CD4-positive, alpha-beta T cell (primary cell): ENCODE measurements at regions not wholly inside any gene's neighbourhood (a gene's known extent, or its start where the extent isn't known, plus 50 kb on each side); places are given as distances from the start of the nearest gene placed in this dataset.

Experiments
- ATAC-seq: fragments of 200-7000 bp; cut with Tn5 transposase; one replicate; pipeline ENCODE4 v1.10.0; 2022; ENCODE audit warnings: mild to moderate bottlenecking; ENCODE audit not compliant: poor library complexity
- CTCF ChIA-PET: fragments of 350-600 bp; sonication (Branson Sonifier 250); formaldehyde crosslinking; loops from one replicate; lab custom pipeline; 2021; ENCODE audit warnings: antibody characterized with exemption, inconsistent platforms; lab: Charles Lee
- POLR2A ChIA-PET: fragments of 350-600 bp; sonication (Branson Sonifier 250); formaldehyde crosslinking; loops from one replicate; lab custom pipeline; 2021; ENCODE audit warnings: antibody characterized with exemption, inconsistent platforms; lab: Charles Lee
- DNase-seq, 14 experiments: peaks; one replicate each; pipeline ENCODE4 v3.0.0-alpha.2; 2013 to 2020; ENCODE audit warnings: mixed read lengths in 2 of 14
- H3K27ac ChIP-seq, 2 donors: one replicate each; pipeline versions ENCODE4 v1.5.1 to v1.7.0; 2013; ENCODE audit warnings: low read length in 2 of 2, low read depth in 1 of 2, mild to moderate bottlenecking in 1 of 2
- H3K27me3 ChIP-seq, 2 experiments: 1 replicate in 1 of 2; 2 replicates in 1 of 2; pipeline versions ENCODE4 v1.6.1 to v1.7.0; 2013; ENCODE audit warnings: low read length in 2 of 2, control low read depth in 1 of 2, mild to moderate bottlenecking in 1 of 2, moderate library complexity in 1 of 2; ENCODE audit not compliant: insufficient read depth in 2 of 2, control insufficient read depth in 1 of 2
- H3K36me3 ChIP-seq: one replicate; pipeline ENCODE4 v1.6.1; 2013; ENCODE audit warnings: low read length, control low read depth; ENCODE audit not compliant: insufficient read depth
- H3K4me1 ChIP-seq: one replicate; pipeline ENCODE4 v1.6.1; 2013; ENCODE audit warnings: low read length, control low read depth; ENCODE audit not compliant: insufficient read depth
- H3K4me3 ChIP-seq: one replicate; pipeline ENCODE4 v1.5.1; 2013; ENCODE audit warnings: mild to moderate bottlenecking, low read length, moderate library complexity
- H3K9me3 ChIP-seq, 2 experiments: 1 replicate in 1 of 2; 2 replicates in 1 of 2; pipeline versions ENCODE4 v1.6.1 to v1.7.0; 2013; ENCODE audit warnings: low read length in 2 of 2, mild to moderate bottlenecking in 2 of 2, control low read depth in 1 of 2, moderate library complexity in 1 of 2; ENCODE audit not compliant: control insufficient read depth in 1 of 2, insufficient read depth in 1 of 2
- H3K27ac Mint-ChIP-seq: one replicate; pipeline ENCODE4 v1.8.0; 2020; ENCODE audit warnings: mixed read lengths
- H3K27me3 Mint-ChIP-seq: one replicate; pipeline ENCODE4 v1.8.0; 2021; ENCODE audit warnings: mixed read lengths
- H3K36me3 Mint-ChIP-seq: one replicate; pipeline ENCODE4 v1.8.0; 2021; ENCODE audit warnings: low read depth, mixed read lengths
- H3K4me1 Mint-ChIP-seq: one replicate; pipeline ENCODE4 v1.8.0; 2021; ENCODE audit warnings: low read depth, mixed read lengths
- H3K4me3 Mint-ChIP-seq: one replicate; pipeline ENCODE4 v1.8.0; 2020; ENCODE audit warnings: mild to moderate bottlenecking, mixed read lengths
- H3K9me3 Mint-ChIP-seq: one replicate; pipeline ENCODE4 v1.8.0; 2020; ENCODE audit warnings: mixed read lengths
- CTCF ChIP-seq: fragments of 200-600 bp; IDR thresholded peaks from one replicate; pipeline ENCODE4 v1.8.0; 2022; ENCODE audit warnings: antibody characterized with exemption, mild to moderate bottlenecking
- intact Hi-C, 2 experiments: fragments of 100-400 bp; cut with DNase I in 1 of 2; cut with micrococcal nuclease in 1 of 2; formaldehyde crosslinking; loops; one replicate each; pipeline versions ENCODE4 v1.15.1 to v1.9.0; 2023 to 2025; cut with DNase I, micrococcal nuclease

- no peak for TF ChIP-seq CTCF
- intact Hi-C loops, result no loop called here
- Histone ChIP-seq H3K27me3 (no peaks in the 10 kb centered on the region), H3K36me3 (no peaks in the 10 kb centered on the region), H3K27ac (no peak overlapping the region), H3K4me3 (no peak overlapping the region), H3K9me3 (peaks cover 5 to 16% of the 10 kb centered on the region in 2 experiments), H3K4me1 (no peaks in the 10 kb centered on the region)
- Mint-ChIP-seq H3K36me3 (no peaks in the 10 kb centered on the region), H3K27ac (no peak overlapping the region), H3K4me3 (no peak overlapping the region), H3K9me3 (peaks cover 14% of the 10 kb centered on the region), H3K4me1 (no peaks in the 10 kb centered on the region), H3K27me3 (no peaks in the 10 kb centered on the region)
- DNase-seq (no peak), ATAC-seq (no peak)
- ChIA-PET POLR2A (no interaction called here), CTCF (no interaction called here)
Measured at GRCh38 chr14:28297559-28297958, 469.0 kb upstream of the FOXG1 start.

GRCh38 chr14:28298156-28298555 is 468.4 kb upstream of the FOXG1 start:
- intact Hi-C loops, result loop anchor here in 1 of 2 experiments (2.0 kb wide), 1 partner anchor 79 kb away; no protein-coding TSS in a partner anchor
- Histone ChIP-seq H3K36me3 (no peaks in the 10 kb centered on the region), H3K9me3 (peaks cover 5 to 16% of the 10 kb centered on the region in 2 experiments), H3K4me1 (no peaks in the 10 kb centered on the region), H3K27me3 (no peaks in the 10 kb centered on the region), H3K27ac (no peak overlapping the region), H3K4me3 (no peak overlapping the region)
- Mint-ChIP-seq H3K4me3 (no peak overlapping the region), H3K36me3 (no peaks in the 10 kb centered on the region), H3K4me1 (no peaks in the 10 kb centered on the region), H3K9me3 (peaks cover 14% of the 10 kb centered on the region), H3K27ac (no peak overlapping the region), H3K27me3 (no peaks in the 10 kb centered on the region)
- CTCF ChIA-PET, result no interaction called here
- POLR2A ChIA-PET, result no interaction called here
- TF ChIP-seq CTCF, result no peak
- DNase-seq (no peak), ATAC-seq (no peak)

GRCh38 chr14:28299227-28299626 is 467.4 kb upstream of the FOXG1 start:
- Mint-ChIP-seq H3K36me3 (no peaks in the 10 kb centered on the region), H3K4me1 (no peaks in the 10 kb centered on the region), H3K9me3 (peaks cover 10% of the 10 kb centered on the region), H3K4me3 (no peak overlapping the region), H3K27ac (no peak overlapping the region), H3K27me3 (no peaks in the 10 kb centered on the region)
- intact Hi-C loops, result loop anchor here in 1 of 2 experiments (2.0 kb wide), 1 partner anchor 78 kb away; no protein-coding TSS in a partner anchor
- H3K4me1 ChIP-seq, result no peaks in the 10 kb centered on the region
- H3K4me3 ChIP-seq, result no peak overlapping the region
- no peak for DNase-seq
- H3K36me3 ChIP-seq, result no peaks in the 10 kb centered on the region
- ChIA-PET CTCF (no interaction called here), POLR2A (no interaction called here)
- no peaks in the 10 kb centered on the region for H3K27me3 ChIP-seq
- no peak for ATAC-seq
- H3K27ac ChIP-seq, result no peak overlapping the region
- H3K9me3 ChIP-seq, result peaks cover 5 to 16% of the 10 kb centered on the region in 2 experiments
- no peak for TF ChIP-seq CTCF
